MM.1S (cell line): ENCODE measurements at regions not wholly inside any gene's neighbourhood (a gene's known extent, or its start where the extent isn't known, plus 50 kb on each side); places are given as distances from the start of the nearest gene placed in this dataset.

Source experiments
- DNase-seq: peaks from one replicate; pipeline ENCODE4 v3.0.0-alpha.2; 2015
- H2AFZ ChIP-seq: fragments of 300-600 bp; sonication (generic); 2 replicates; pipeline ENCODE4 v1.6.0; 2016; ENCODE audit warnings: antibody characterized with exemption, low read length
- H3F3A ChIP-seq: fragments of 300-600 bp; sonication (generic); 2 replicates; pipeline ENCODE4 v1.6.1; 2016; ENCODE audit warnings: mild to moderate bottlenecking, antibody characterized with exemption, low read length, moderate library complexity, mixed read lengths; ENCODE audit not compliant: insufficient read depth
- H3K27ac ChIP-seq: fragments of 300-600 bp; sonication (generic); 2 replicates; pipeline ENCODE4 v1.5.1; 2016; ENCODE audit warnings: mild to moderate bottlenecking, low read length
- H3K27me3 ChIP-seq: fragments of 300-600 bp; sonication (generic); replicated peaks from 2 replicates; pipeline ENCODE4 v1.6.0; 2016; ENCODE audit warnings: low read length; ENCODE audit not compliant: insufficient read depth
- H3K36me3 ChIP-seq: fragments of 300-600 bp; sonication (generic); replicated peaks from 2 replicates; pipeline ENCODE4 v1.6.1; 2016; ENCODE audit warnings: mild to moderate bottlenecking, low read length, mixed read lengths; ENCODE audit not compliant: insufficient read depth
- H3K4me1 ChIP-seq: fragments of 300-600 bp; sonication (generic); 2 replicates; pipeline ENCODE4 v1.6.1; 2016; ENCODE audit warnings: low read length, mixed read lengths
- H3K4me2 ChIP-seq: fragments of 300-600 bp; sonication (generic); 2 replicates; pipeline ENCODE4 v1.6.0; 2016; ENCODE audit warnings: low read depth, low read length
- H3K4me3 ChIP-seq: fragments of 300-600 bp; sonication (generic); 2 replicates; pipeline ENCODE4 v1.5.1; 2016; ENCODE audit warnings: low read length, mixed read lengths
- H3K79me2 ChIP-seq: fragments of 300-600 bp; sonication (generic); 2 replicates; pipeline ENCODE4 v1.6.1; 2016; ENCODE audit warnings: mixed run types, low read length, mixed read lengths
- H3K9ac ChIP-seq: fragments of 300-600 bp; sonication (generic); 2 replicates; pipeline ENCODE4 v1.6.1; 2016; ENCODE audit warnings: low read length, mixed read lengths
- H3K9me2 ChIP-seq: fragments of 300-600 bp; sonication (generic); replicated peaks from 2 replicates; pipeline ENCODE4 v1.6.1; 2016; ENCODE audit warnings: mild to moderate bottlenecking, low read length, mixed read lengths; ENCODE audit not compliant: insufficient read depth
- H3K9me3 ChIP-seq: fragments of 300-600 bp; sonication (generic); replicated peaks from 2 replicates; pipeline ENCODE4 v1.6.1; 2016; ENCODE audit warnings: mild to moderate bottlenecking, low read length, mixed read lengths; ENCODE audit not compliant: insufficient read depth
- H4K20me1 ChIP-seq: fragments of 300-600 bp; sonication (generic); 2 replicates; pipeline ENCODE4 v1.6.1; 2016; ENCODE audit warnings: mild to moderate bottlenecking, low read length, moderate library complexity, mixed read lengths; ENCODE audit not compliant: insufficient read depth
- CTCF ChIP-seq: fragments of 300-600 bp; sonication (generic); IDR thresholded peaks from 2 replicates; pipeline ENCODE4 v1.5.1; 2016; ENCODE audit warnings: antibody characterized with exemption, low read length, mixed read lengths
- EZH2 ChIP-seq: fragments of 300-600 bp; sonication (generic); optimal IDR thresholded peaks from 2 replicates; pipeline ENCODE3; 2017; ENCODE audit warnings: low read depth, mild to moderate bottlenecking, antibody characterized with exemption, low read length, mixed read lengths
- EZH2phosphoT487 ChIP-seq: fragments of 300-600 bp; sonication (generic); IDR thresholded peaks from 2 replicates; pipeline ENCODE4 v1.6.1; 2018; ENCODE audit warnings: antibody characterized with exemption, low read length

- H3K9ac ChIP-seq = no peak overlapping the region
- H3K79me2 ChIP-seq = no peaks in the 10 kb centered on the region
- TF ChIP-seq EZH2phosphoT487 (no peak), EZH2 (no peak), CTCF (no peak)
- H3K27ac ChIP-seq = no peak overlapping the region
- H3K4me1 ChIP-seq = no peaks in the 10 kb centered on the region
- H3K9me2 ChIP-seq = no peaks in the 10 kb centered on the region
- DNase-seq = no peak
- H3K36me3 ChIP-seq = no peaks in the 10 kb centered on the region
- H3K9me3 ChIP-seq = no peaks in the 10 kb centered on the region
- H3K27me3 ChIP-seq = no peaks in the 10 kb centered on the region
- no peak overlapping the region for H3K4me3 ChIP-seq
- no peak overlapping the region for H2AFZ ChIP-seq
- no peaks in the 10 kb centered on the region for H4K20me1 ChIP-seq
- H3K4me2 ChIP-seq = no peak overlapping the region
- no peaks in the 10 kb centered on the region for H3F3A ChIP-seq
These were observed 541.4 kb downstream of the KCTD16 start for GRCh38 chr5:144712090-144712489.

- H3K4me2 ChIP-seq = no peak overlapping the region
- no peaks in the 10 kb centered on the region for H3F3A ChIP-seq
- no peaks in the 10 kb centered on the region for H3K36me3 ChIP-seq
- no peaks in the 10 kb centered on the region for H4K20me1 ChIP-seq
- no peak overlapping the region for H3K27ac ChIP-seq
- DNase-seq = no peak
- no peaks in the 10 kb centered on the region for H3K9me2 ChIP-seq
- H3K4me1 ChIP-seq = no peaks in the 10 kb centered on the region
- no peak for TF ChIP-seq EZH2phosphoT487
- TF ChIP-seq EZH2 = no peak
- no peak for TF ChIP-seq CTCF
- H3K27me3 ChIP-seq = no peaks in the 10 kb centered on the region
- H3K9ac ChIP-seq = no peak overlapping the region
- no peaks in the 10 kb centered on the region for H3K79me2 ChIP-seq
- no peaks in the 10 kb centered on the region for H3K9me3 ChIP-seq
- H3K4me3 ChIP-seq = no peak overlapping the region
- no peak overlapping the region for H2AFZ ChIP-seq
These were observed 540.5 kb downstream of the KCTD16 start for GRCh38 chr5:144711172-144711571.

- H3F3A ChIP-seq = no peaks in the 10 kb centered on the region
- H3K9me2 ChIP-seq = no peaks in the 10 kb centered on the region
- no peak overlapping the region for H3K9ac ChIP-seq
- H3K79me2 ChIP-seq = no peaks in the 10 kb centered on the region
- no peak overlapping the region for H2AFZ ChIP-seq
- H3K4me3 ChIP-seq = no peak overlapping the region
- no peak for DNase-seq
- H3K27ac ChIP-seq = no peak overlapping the region
- H4K20me1 ChIP-seq = no peaks in the 10 kb centered on the region
- no peaks in the 10 kb centered on the region for H3K36me3 ChIP-seq
- H3K9me3 ChIP-seq = no peaks in the 10 kb centered on the region
- no peaks in the 10 kb centered on the region for H3K4me1 ChIP-seq
- no peak for TF ChIP-seq EZH2phosphoT487
- TF ChIP-seq CTCF = no peak
- TF ChIP-seq EZH2 = no peak
- H3K27me3 ChIP-seq = no peaks in the 10 kb centered on the region
- H3K4me2 ChIP-seq = no peak overlapping the region
These were observed 540.0 kb downstream of the KCTD16 start for GRCh38 chr5:144710637-144711036.
